MCF 10A (cell line): ENCODE measurements at regions not wholly inside any gene's neighbourhood (a gene's known extent, or its start where the extent isn't known, plus 50 kb on each side); places are given as distances from the start of the nearest gene placed in this dataset.

Source experiments
- BruUV-seq: library from RNA; stranded (reverse); fragments of 400-500 nt; replicated peaks from 2 replicates; lab custom pipeline; 2021; lab: Mats Ljungman, UMichigan
- CTCF ChIA-PET: fragments of 300-600 bp; sonication (Branson Sonifier 250); formaldehyde crosslinking; extraction: SDS; loops from one replicate; lab custom pipeline; 2021; ENCODE audit warnings: antibody characterized with exemption, inconsistent platforms; lab: Yijun Ruan, JAX
- POLR2A ChIA-PET: fragments of 300-600, 350-650 bp; sonication (Branson Sonifier 250); formaldehyde crosslinking; extraction: SDS; loops from one replicate; lab custom pipeline; 2020; ENCODE audit warnings: antibody characterized with exemption, inconsistent platforms; lab: Yijun Ruan, JAX
- DNase-seq: peaks from one replicate; pipeline ENCODE4 v3.0.0-alpha.2; 2018; ENCODE audit not compliant: unreplicated experiment
- H3K27ac Mint-ChIP-seq: one replicate; pipeline ENCODE4 v1.8.0; 2022; ENCODE audit warnings: mild to moderate bottlenecking, low read depth, mixed read lengths; ENCODE audit not compliant: unreplicated experiment
- H3K27me3 Mint-ChIP-seq: one replicate; pipeline ENCODE4 v1.8.0; 2022; ENCODE audit warnings: mixed read lengths; ENCODE audit not compliant: insufficient read depth, unreplicated experiment
- H3K36me3 Mint-ChIP-seq: one replicate; pipeline ENCODE4 v1.8.0; 2022; ENCODE audit warnings: mild to moderate bottlenecking, moderate library complexity, mixed read lengths; ENCODE audit not compliant: insufficient read depth, unreplicated experiment
- H3K4me1 Mint-ChIP-seq: one replicate; pipeline ENCODE4 v1.8.0; 2022; ENCODE audit warnings: mixed read lengths; ENCODE audit not compliant: insufficient read depth, unreplicated experiment
- H3K4me3 Mint-ChIP-seq: one replicate; pipeline ENCODE4 v1.8.0; 2022; ENCODE audit warnings: mild to moderate bottlenecking, moderate library complexity, mixed read lengths; ENCODE audit not compliant: unreplicated experiment
- H3K9me3 Mint-ChIP-seq: one replicate; pipeline ENCODE4 v1.8.0; 2022; ENCODE audit warnings: mixed read lengths; ENCODE audit not compliant: unreplicated experiment
- intact Hi-C: fragments of 100-400 bp; cut with micrococcal nuclease; formaldehyde crosslinking; loops from 2 replicates; pipeline ENCODE4 v1.14.1; 2022
- TF ChIP-seq, protein P1 (sequence below): fragments of 200-600 bp; IDR thresholded peaks from one replicate; pipeline ENCODE4 v1.8.0; 2022; ENCODE audit warnings: antibody characterized with exemption, mild to moderate bottlenecking; ENCODE audit not compliant: unreplicated experiment

DNA sequence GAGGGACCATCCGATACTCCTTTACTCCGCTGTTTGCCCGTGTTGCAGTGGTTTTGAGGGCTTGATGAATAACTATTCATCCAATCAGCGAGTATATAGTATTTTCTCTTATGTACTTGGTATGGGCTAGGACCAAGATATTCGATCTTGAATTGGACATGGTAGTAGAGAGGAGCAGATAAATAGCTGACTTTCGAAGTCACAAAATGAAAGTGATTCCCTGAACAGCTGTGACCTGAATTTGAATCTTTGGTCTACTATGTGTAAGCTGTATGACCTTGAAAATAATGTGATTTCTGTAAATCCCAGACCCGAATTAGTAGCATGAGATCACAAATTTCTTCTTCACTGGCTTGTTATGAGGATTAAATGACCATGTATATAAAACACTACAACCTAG is 134.4 kb downstream of the TUSC1 start:
- no peaks in the 10 kb centered on the region for H3K36me3 Mint-ChIP-seq
- H3K4me1 Mint-ChIP-seq: no peaks in the 10 kb centered on the region
- no TSS peak for BruUV-seq
- intact Hi-C loops: no loop called here
- TF ChIP-seq, protein P1, sequence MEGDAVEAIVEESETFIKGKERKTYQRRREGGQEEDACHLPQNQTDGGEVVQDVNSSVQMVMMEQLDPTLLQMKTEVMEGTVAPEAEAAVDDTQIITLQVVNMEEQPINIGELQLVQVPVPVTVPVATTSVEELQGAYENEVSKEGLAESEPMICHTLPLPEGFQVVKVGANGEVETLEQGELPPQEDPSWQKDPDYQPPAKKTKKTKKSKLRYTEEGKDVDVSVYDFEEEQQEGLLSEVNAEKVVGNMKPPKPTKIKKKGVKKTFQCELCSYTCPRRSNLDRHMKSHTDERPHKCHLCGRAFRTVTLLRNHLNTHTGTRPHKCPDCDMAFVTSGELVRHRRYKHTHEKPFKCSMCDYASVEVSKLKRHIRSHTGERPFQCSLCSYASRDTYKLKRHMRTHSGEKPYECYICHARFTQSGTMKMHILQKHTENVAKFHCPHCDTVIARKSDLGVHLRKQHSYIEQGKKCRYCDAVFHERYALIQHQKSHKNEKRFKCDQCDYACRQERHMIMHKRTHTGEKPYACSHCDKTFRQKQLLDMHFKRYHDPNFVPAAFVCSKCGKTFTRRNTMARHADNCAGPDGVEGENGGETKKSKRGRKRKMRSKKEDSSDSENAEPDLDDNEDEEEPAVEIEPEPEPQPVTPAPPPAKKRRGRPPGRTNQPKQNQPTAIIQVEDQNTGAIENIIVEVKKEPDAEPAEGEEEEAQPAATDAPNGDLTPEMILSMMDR: no peak
- no peaks in the 10 kb centered on the region for H3K27me3 Mint-ChIP-seq
- ChIA-PET POLR2A (no interaction called here), CTCF (interaction anchor here (0.6 kb wide), 1 partner anchor 14 kb away, joined by 4 read pairs; no protein-coding TSS in a partner anchor)
- no peaks in the 10 kb centered on the region for H3K9me3 Mint-ChIP-seq
- DNase-seq: no peak
- H3K27ac Mint-ChIP-seq: no peak overlapping the region
- H3K4me3 Mint-ChIP-seq: no peak overlapping the region

DNA sequence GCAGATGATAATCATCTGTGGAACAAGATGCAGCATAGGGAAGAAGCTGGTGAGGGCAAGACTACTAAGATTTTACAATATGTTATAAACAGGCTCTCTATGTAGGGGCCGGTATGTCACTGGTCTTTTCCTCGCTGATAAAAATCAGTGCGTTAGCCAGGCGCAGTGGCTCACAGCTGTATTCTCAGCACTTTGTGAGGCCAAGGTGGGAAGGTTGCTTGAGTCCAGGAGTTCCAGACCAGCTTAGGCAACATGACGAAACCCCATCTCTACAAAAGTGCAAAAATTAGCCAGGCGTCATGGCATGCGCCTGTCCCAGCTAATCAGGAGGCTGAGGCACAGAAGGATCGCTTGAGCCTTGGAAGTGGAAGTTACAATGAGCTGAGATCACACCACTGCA is 135.9 kb downstream of the TUSC1 start:
- Mint-ChIP-seq H3K36me3 (no peaks in the 10 kb centered on the region), H3K27ac (no peak overlapping the region), H3K9me3 (no peaks in the 10 kb centered on the region), H3K4me1 (no peaks in the 10 kb centered on the region), H3K27me3 (no peaks in the 10 kb centered on the region), H3K4me3 (no peak overlapping the region)
- intact Hi-C loops: no loop called here
- TF ChIP-seq, protein P1: no peak
- ChIA-PET POLR2A (no interaction called here), CTCF (no interaction called here)
- BruUV-seq: no TSS peak
- DNase-seq: no peak

DNA sequence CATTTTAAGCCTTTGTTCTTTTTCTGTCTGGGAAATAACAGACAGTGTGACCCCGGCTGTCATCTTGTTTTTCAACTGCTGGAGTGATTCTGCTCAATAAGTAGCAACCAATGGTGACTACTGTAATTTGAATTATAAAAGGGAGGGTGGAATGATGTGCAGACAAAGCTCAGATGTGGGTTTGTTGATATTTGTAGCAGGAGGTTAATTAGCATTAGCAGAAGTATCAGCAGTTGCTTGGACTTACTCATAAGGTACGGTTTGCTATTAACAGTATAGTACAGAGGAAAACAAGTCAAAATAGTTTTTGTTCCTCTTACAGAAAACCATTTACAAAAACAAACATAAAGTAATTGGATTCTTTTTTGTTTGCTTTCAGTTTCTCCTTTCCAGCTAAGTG is 140.4 kb downstream of the TUSC1 start:
- intact Hi-C loops: no loop called here
- TF ChIP-seq, protein P1: no peak
- ChIA-PET POLR2A (no interaction called here), CTCF (interaction anchor here (0.7 kb wide), 1 partner anchor 203 kb away, joined by 3 read pairs; no protein-coding TSS in a partner anchor)
- H3K4me1 Mint-ChIP-seq: no peaks in the 10 kb centered on the region
- no peak for DNase-seq
- no peak overlapping the region for H3K4me3 Mint-ChIP-seq
- no peaks in the 10 kb centered on the region for H3K36me3 Mint-ChIP-seq
- H3K9me3 Mint-ChIP-seq: no peaks in the 10 kb centered on the region
- H3K27me3 Mint-ChIP-seq: no peaks in the 10 kb centered on the region
- no peak overlapping the region for H3K27ac Mint-ChIP-seq
- BruUV-seq: no TSS peak

DNA sequence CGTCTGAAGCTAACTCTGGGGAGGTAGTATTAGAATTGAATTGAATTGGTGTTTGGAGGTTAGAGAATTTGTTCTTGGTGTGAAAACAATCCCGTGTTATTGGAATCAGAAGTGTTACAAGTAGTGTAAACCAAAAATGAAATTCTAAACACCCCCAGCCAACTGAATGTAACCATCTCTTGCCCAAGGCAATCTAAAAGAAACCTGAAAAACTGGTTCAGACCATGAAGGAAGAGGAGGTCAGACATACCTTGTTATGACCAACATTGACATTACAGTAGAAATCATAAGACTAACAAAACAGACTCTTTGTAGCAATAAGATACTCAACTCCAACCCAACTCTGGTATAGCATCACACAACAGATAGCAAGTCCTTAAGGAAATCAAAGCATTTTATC is 159.0 kb downstream of the TUSC1 start:
- TF ChIP-seq, protein P1: no peak
- Mint-ChIP-seq H3K4me1 (no peaks in the 10 kb centered on the region), H3K27ac (no peak overlapping the region), H3K4me3 (no peak overlapping the region), H3K36me3 (no peaks in the 10 kb centered on the region), H3K9me3 (peaks cover 6% of the 10 kb centered on the region), H3K27me3 (no peaks in the 10 kb centered on the region)
- CTCF ChIA-PET: interaction anchor here (0.5 kb wide), 1 partner anchor 1321 kb away, joined by 3 read pairs; no protein-coding TSS in a partner anchor
- intact Hi-C loops: no loop called here
- no TSS peak for BruUV-seq
- POLR2A ChIA-PET: no interaction called here
- no peak for DNase-seq
